ENCODE measurements at regions not wholly inside any gene's neighbourhood (a gene's known extent, or its start where the extent isn't known, plus 50 kb on each side); places are given as distances from the start of the nearest gene placed in this dataset.

- Histone ChIP-seq H3K27me3 (ENCODE audit: control insufficient read depth, insufficient read depth, low read length) (no peaks in the 10 kb centered on the region), H3K36me3 (ENCODE audit: control insufficient read depth, insufficient read depth, low read length) (no peaks in the 10 kb centered on the region), H3K27ac (ENCODE audit: low read depth, low read length) (no peak overlapping the region), H3K9me3 (ENCODE audit: control insufficient read depth, insufficient read depth, low read length) (no peaks in the 10 kb centered on the region), H3K4me1 (ENCODE audit: control insufficient read depth, insufficient read depth, low read length) (peaks cover 3% of the 10 kb centered on the region), H3K4me3 (ENCODE audit: low read depth, low read length) (no peak overlapping the region)
- DNase-seq (ENCODE audit: low read depth in 4 of 6, low spot score in 6 of 6), result no peak
Observed at GRCh38 chr17:33463887-33464286, 170.8 kb upstream of the ASIC2 start.

DNA sequence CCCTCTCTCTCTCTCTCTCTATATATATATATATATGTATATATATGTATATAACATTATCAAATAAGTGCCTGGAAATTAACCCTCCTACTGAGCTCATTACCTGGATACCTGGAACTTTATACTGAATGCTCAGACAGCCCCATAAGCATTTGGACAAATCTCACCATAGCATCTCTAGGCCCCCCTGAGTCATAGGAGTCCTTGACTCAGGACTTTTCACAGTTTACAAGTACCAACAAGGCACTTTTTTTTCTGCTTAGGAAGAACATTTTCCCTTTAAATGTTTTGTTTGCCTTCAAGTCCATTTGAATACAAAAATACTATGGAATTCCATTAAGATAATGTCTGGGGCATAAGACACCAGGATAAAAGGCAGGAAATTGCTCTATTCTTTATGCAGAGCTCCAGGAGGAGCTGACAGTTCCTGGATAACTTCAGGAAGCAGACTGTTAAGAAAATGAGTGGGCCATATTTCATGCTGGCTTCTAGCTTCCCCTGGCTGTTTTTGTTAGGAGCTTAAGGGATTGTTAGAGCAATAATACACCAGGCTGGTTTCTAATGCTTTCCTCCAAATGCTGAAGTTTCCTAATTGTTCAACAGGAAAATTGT is 171.7 kb upstream of the ASIC2 start:
- no peak overlapping the region for H3K27ac ChIP-seq (ENCODE audit: low read depth, low read length)
- no peaks in the 10 kb centered on the region for H3K9me3 ChIP-seq (ENCODE audit: control insufficient read depth, insufficient read depth, low read length)
- H3K4me1 ChIP-seq (ENCODE audit: control insufficient read depth, insufficient read depth, low read length), result no peaks in the 10 kb centered on the region
- no peaks in the 10 kb centered on the region for H3K36me3 ChIP-seq (ENCODE audit: control insufficient read depth, insufficient read depth, low read length)
- no peak overlapping the region for H3K4me3 ChIP-seq (ENCODE audit: low read depth, low read length)
- H3K27me3 ChIP-seq (ENCODE audit: control insufficient read depth, insufficient read depth, low read length), result no peaks in the 10 kb centered on the region
- peak in 2 of 6 donors; percentile 10 to 81 for DNase-seq (ENCODE audit: low read depth in 4 of 6, low spot score in 6 of 6)

- Histone ChIP-seq H3K9me3 (ENCODE audit: control insufficient read depth, insufficient read depth, low read length) (no peaks in the 10 kb centered on the region), H3K27me3 (ENCODE audit: control insufficient read depth, insufficient read depth, low read length) (no peaks in the 10 kb centered on the region), H3K4me3 (ENCODE audit: low read depth, low read length) (no peak overlapping the region), H3K27ac (ENCODE audit: low read depth, low read length) (no peak overlapping the region), H3K4me1 (ENCODE audit: control insufficient read depth, insufficient read depth, low read length) (no peaks in the 10 kb centered on the region), H3K36me3 (ENCODE audit: control insufficient read depth, insufficient read depth, low read length) (no peaks in the 10 kb centered on the region)
- DNase-seq (ENCODE audit: low read depth in 4 of 6, low spot score in 6 of 6), result no peak
- WGBS (ENCODE audit: insufficient coverage), result 88% methylated on average over 2 of the region's 3 CpGs
Observed at GRCh38 chr17:33469421-33469820, 176.3 kb upstream of the ASIC2 start.

GRCh38 chr17:33469911-33470310 is 176.8 kb upstream of the ASIC2 start:
- Histone ChIP-seq H3K27ac (ENCODE audit: low read depth, low read length) (no peak overlapping the region), H3K36me3 (ENCODE audit: control insufficient read depth, insufficient read depth, low read length) (no peaks in the 10 kb centered on the region), H3K4me1 (ENCODE audit: control insufficient read depth, insufficient read depth, low read length) (no peaks in the 10 kb centered on the region), H3K9me3 (ENCODE audit: control insufficient read depth, insufficient read depth, low read length) (no peaks in the 10 kb centered on the region), H3K27me3 (ENCODE audit: control insufficient read depth, insufficient read depth, low read length) (no peaks in the 10 kb centered on the region), H3K4me3 (ENCODE audit: low read depth, low read length) (no peak overlapping the region)
- WGBS (ENCODE audit: insufficient coverage), result 88% methylated on average over 1 of the region's 2 CpGs
- no peak for DNase-seq (ENCODE audit: low read depth in 4 of 6, low spot score in 6 of 6)

DNA sequence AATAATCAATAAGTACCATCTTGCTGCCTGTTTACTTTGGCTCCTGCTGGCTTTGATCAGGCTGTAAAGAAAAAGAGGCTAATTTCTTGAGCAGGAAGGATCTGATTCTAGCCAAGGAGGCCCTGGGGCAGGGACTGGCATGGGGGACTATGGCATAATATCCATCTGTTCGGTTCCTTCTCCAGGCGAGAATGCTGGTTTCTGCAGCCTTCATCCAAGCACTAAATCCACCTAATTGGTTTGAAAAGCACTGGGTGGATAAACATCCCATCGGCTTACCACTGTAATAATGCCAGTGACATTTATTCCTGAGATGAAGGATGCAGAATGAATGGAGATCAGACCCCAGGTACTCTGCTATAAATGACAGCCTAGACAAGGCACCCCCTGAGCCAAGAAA is 180.0 kb upstream of the ASIC2 start:
- H3K9me3 ChIP-seq (ENCODE audit: control insufficient read depth, insufficient read depth, low read length), result no peaks in the 10 kb centered on the region
- DNase-seq (ENCODE audit: low read depth in 4 of 6, low spot score in 6 of 6), result peak in 2 of 6 donors; percentile 14 to 41
- no peaks in the 10 kb centered on the region for H3K4me1 ChIP-seq (ENCODE audit: control insufficient read depth, insufficient read depth, low read length)
- H3K27ac ChIP-seq (ENCODE audit: low read depth, low read length), result no peak overlapping the region
- H3K36me3 ChIP-seq (ENCODE audit: control insufficient read depth, insufficient read depth, low read length), result no peaks in the 10 kb centered on the region
- WGBS (ENCODE audit: insufficient coverage), result 50% methylated on average over 1 of the region's 3 CpGs
- H3K4me3 ChIP-seq (ENCODE audit: low read depth, low read length), result no peak overlapping the region
- no peaks in the 10 kb centered on the region for H3K27me3 ChIP-seq (ENCODE audit: control insufficient read depth, insufficient read depth, low read length)

- Histone ChIP-seq H3K4me1 (ENCODE audit: control insufficient read depth, insufficient read depth, low read length) (no peaks in the 10 kb centered on the region), H3K9me3 (ENCODE audit: control insufficient read depth, insufficient read depth, low read length) (no peaks in the 10 kb centered on the region), H3K27me3 (ENCODE audit: control insufficient read depth, insufficient read depth, low read length) (no peaks in the 10 kb centered on the region), H3K27ac (ENCODE audit: low read depth, low read length) (no peak overlapping the region), H3K4me3 (ENCODE audit: low read depth, low read length) (no peak overlapping the region), H3K36me3 (ENCODE audit: control insufficient read depth, insufficient read depth, low read length) (no peaks in the 10 kb centered on the region)
- DNase-seq (ENCODE audit: low read depth in 4 of 6, low spot score in 6 of 6), result no peak
- WGBS (ENCODE audit: insufficient coverage), result 78% methylated on average over 4 of the region's 5 CpGs
Observed at GRCh38 chr17:33474789-33475188, 181.7 kb upstream of the ASIC2 start.

DNA sequence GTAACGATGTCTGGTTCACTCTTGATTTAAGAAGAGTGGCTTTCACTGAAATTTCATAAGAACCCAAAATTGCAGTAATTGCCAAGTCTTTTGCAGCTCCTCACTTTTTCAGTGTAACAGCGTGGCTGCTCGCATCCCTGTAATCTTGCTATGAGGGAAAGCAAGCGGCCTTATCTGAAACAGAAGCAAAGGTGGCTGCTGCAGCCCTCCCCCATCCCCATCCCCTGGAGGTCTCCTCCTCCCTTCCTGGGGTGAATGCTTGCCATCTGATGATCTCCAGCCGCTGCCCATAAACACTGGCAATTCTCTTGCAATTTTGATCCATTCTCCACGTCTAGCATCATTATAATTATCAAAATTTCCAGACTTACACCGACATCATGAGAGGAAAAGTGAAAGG is 182.5 kb upstream of the ASIC2 start:
- 73% methylated on average over 4 of the region's 7 CpGs for WGBS (ENCODE audit: insufficient coverage)
- Histone ChIP-seq H3K27me3 (ENCODE audit: control insufficient read depth, insufficient read depth, low read length) (no peaks in the 10 kb centered on the region), H3K4me1 (ENCODE audit: control insufficient read depth, insufficient read depth, low read length) (no peaks in the 10 kb centered on the region), H3K36me3 (ENCODE audit: control insufficient read depth, insufficient read depth, low read length) (no peaks in the 10 kb centered on the region), H3K4me3 (ENCODE audit: low read depth, low read length) (no peak overlapping the region), H3K9me3 (ENCODE audit: control insufficient read depth, insufficient read depth, low read length) (no peaks in the 10 kb centered on the region), H3K27ac (ENCODE audit: low read depth, low read length) (no peak overlapping the region)
- no peak for DNase-seq (ENCODE audit: low read depth in 4 of 6, low spot score in 6 of 6)

DNA sequence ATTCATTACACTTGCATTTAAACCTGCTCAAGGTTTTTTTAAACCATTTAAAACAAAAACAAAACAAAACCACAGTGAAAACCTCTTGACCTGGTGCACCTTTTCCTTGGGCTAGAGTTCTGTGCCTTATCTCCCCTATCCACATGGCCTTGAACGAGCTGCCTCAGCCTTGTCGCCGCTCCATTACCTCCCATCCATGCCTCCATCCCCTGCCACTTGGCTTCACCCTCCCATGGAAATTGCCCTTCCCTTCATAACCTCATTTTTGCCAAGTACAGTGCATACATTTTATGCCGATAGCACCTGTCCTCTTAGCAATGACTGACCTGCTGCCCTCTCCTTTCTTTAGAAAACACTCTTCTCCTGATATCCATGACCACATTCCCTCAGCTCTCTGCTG is 188.6 kb upstream of the ASIC2 start:
- no peak for DNase-seq (ENCODE audit: low read depth in 4 of 6, low spot score in 6 of 6)
- Histone ChIP-seq H3K4me1 (ENCODE audit: control insufficient read depth, insufficient read depth, low read length) (peaks cover 4% of the 10 kb centered on the region), H3K36me3 (ENCODE audit: control insufficient read depth, insufficient read depth, low read length) (no peaks in the 10 kb centered on the region), H3K4me3 (ENCODE audit: low read depth, low read length) (no peak overlapping the region), H3K27me3 (ENCODE audit: control insufficient read depth, insufficient read depth, low read length) (no peaks in the 10 kb centered on the region), H3K9me3 (ENCODE audit: control insufficient read depth, insufficient read depth, low read length) (no peaks in the 10 kb centered on the region), H3K27ac (ENCODE audit: low read depth, low read length) (no peak overlapping the region)
- 85% methylated on average over 4 of the region's 4 CpGs for WGBS (ENCODE audit: insufficient coverage)

GRCh38 chr17:33482636-33483035 is 189.5 kb upstream of the ASIC2 start:
- Histone ChIP-seq H3K27me3 (ENCODE audit: control insufficient read depth, insufficient read depth, low read length) (no peaks in the 10 kb centered on the region), H3K4me1 (ENCODE audit: control insufficient read depth, insufficient read depth, low read length) (peaks cover 4% of the 10 kb centered on the region), H3K36me3 (ENCODE audit: control insufficient read depth, insufficient read depth, low read length) (no peaks in the 10 kb centered on the region), H3K4me3 (ENCODE audit: low read depth, low read length) (no peak overlapping the region), H3K27ac (ENCODE audit: low read depth, low read length) (no peak overlapping the region), H3K9me3 (ENCODE audit: control insufficient read depth, insufficient read depth, low read length) (no peaks in the 10 kb centered on the region)
- WGBS (ENCODE audit: insufficient coverage), result no CpG with 5 or more reads among the region's 4 CpGs
- peak in 1 of 6 donors; percentile 27 for DNase-seq (ENCODE audit: low read depth in 4 of 6, low spot score in 6 of 6)

DNA sequence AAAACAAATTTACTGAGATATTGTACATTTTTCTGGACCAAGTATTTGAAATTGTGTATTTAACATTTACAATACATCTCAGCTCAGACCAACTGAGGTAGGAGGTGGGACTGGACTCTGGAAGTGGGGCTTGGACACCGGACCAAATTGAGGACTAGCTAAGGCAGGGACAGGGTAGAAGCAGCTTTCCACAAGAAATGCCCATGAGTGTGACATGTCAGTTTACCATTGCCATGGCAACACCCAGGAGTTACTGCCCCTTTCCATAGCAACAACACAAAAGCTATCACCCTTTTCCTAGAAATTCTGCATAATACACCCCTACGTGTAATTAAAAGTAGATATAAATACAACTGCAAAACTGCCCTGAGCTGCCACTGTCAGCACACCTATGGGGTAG is 191.5 kb upstream of the ASIC2 start:
- no peak for DNase-seq (ENCODE audit: low read depth in 4 of 6, low spot score in 6 of 6)
- Histone ChIP-seq H3K27me3 (ENCODE audit: control insufficient read depth, insufficient read depth, low read length) (no peaks in the 10 kb centered on the region), H3K9me3 (ENCODE audit: control insufficient read depth, insufficient read depth, low read length) (no peaks in the 10 kb centered on the region), H3K4me3 (ENCODE audit: low read depth, low read length) (no peak overlapping the region), H3K4me1 (ENCODE audit: control insufficient read depth, insufficient read depth, low read length) (peaks cover 4% of the 10 kb centered on the region), H3K36me3 (ENCODE audit: control insufficient read depth, insufficient read depth, low read length) (no peaks in the 10 kb centered on the region), H3K27ac (ENCODE audit: low read depth, low read length) (no peak overlapping the region)
- WGBS (ENCODE audit: insufficient coverage), result 100% methylated on average over 1 of the region's 2 CpGs
